Endothelial cell of umbilical vein (primary cell): ENCODE measurements at regions not wholly inside any gene's neighbourhood (a gene's known extent, or its start where the extent isn't known, plus 50 kb on each side); places are given as distances from the start of the nearest gene placed in this dataset.

ENCODE experiments used
- BruUV-seq: library from RNA; stranded (reverse); fragments of 400-500 nt; replicated peaks from 2 replicates; lab custom pipeline; 2021; lab: Mats Ljungman, UMichigan
- CTCF ChIA-PET: fragments of 300-600, 350-600 bp; sonication (Branson Sonifier 250); formaldehyde crosslinking; loops from one replicate; lab custom pipeline; 2021; ENCODE audit warnings: antibody characterized with exemption, inconsistent platforms; lab: Charles Lee
- POLR2A ChIA-PET: fragments of 300-600, 350-600 bp; sonication (Branson Sonifier 250); formaldehyde crosslinking; loops from one replicate; lab custom pipeline; 2021; ENCODE audit warnings: antibody characterized with exemption, inconsistent platforms; lab: Charles Lee
- DNase-seq: peaks from one replicate; pipeline ENCODE4 v3.0.0-alpha.2; 2011; ENCODE audit warnings: low read depth, low spot score
- FAIRE-seq: peaks from 2 replicates; lab custom pipeline; 2011; peaks lifted over from hg19 to GRCh38; lab: Jason Lieb, UNC
- H2AFZ ChIP-seq: 2 replicates; pipeline ENCODE4 v1.6.0; 2012; ENCODE audit warnings: low read depth, low read length, control low read depth, inconsistent platforms
- H3K27ac ChIP-seq: 2 replicates; pipeline ENCODE4 v1.5.1; 2011; ENCODE audit warnings: low read depth, mild to moderate bottlenecking, control low read depth, low read length, moderate library complexity; ENCODE audit not compliant: insufficient read depth
- H3K27me3 ChIP-seq, 2 experiments: 2 replicates each; pipeline versions ENCODE4 v1.6.0 to v1.6.1; 2011; ENCODE audit warnings: low read length in 2 of 2, mixed read lengths in 1 of 2; ENCODE audit not compliant: control insufficient read depth in 2 of 2, insufficient read depth in 2 of 2
- H3K36me3 ChIP-seq, 2 experiments: 2 replicates in 1 of 2; 3 replicates in 1 of 2; pipeline ENCODE4 v1.5.1; 2011; ENCODE audit warnings: low read length in 2 of 2, mild to moderate bottlenecking in 1 of 2, moderate library complexity in 1 of 2; ENCODE audit not compliant: control insufficient read depth in 2 of 2, insufficient read depth in 2 of 2; ENCODE audit errors: extremely low read depth in 1 of 2
- H3K4me1 ChIP-seq: 3 replicates; pipeline ENCODE4 v1.5.1; 2011; ENCODE audit warnings: mild to moderate bottlenecking, low read length; ENCODE audit not compliant: control insufficient read depth, insufficient read depth; ENCODE audit errors: extremely low read depth
- H3K4me2 ChIP-seq: 2 replicates; pipeline ENCODE4 v1.6.1; 2011; ENCODE audit warnings: low read length, control low read depth, mixed read lengths; ENCODE audit not compliant: insufficient read depth
- H3K4me3 ChIP-seq, 3 experiments: fragments of 200-600 bp in 1 of 3; sonication (generic), shearing (Covaris generic) in 1 of 3; replicated peaks in 1 of 3; 2 replicates each; pipeline ENCODE4 v1.5.1; 2011 to 2016; ENCODE audit warnings: control low read depth in 3 of 3, low read length in 3 of 3, mild to moderate bottlenecking in 2 of 3, inconsistent platforms in 1 of 3, low read depth in 1 of 3, moderate library complexity in 1 of 3; ENCODE audit not compliant: insufficient read depth in 1 of 3
- H3K79me2 ChIP-seq: 2 replicates; pipeline ENCODE4 v1.6.0; 2012; ENCODE audit warnings: low read length, inconsistent platforms; ENCODE audit not compliant: control insufficient read depth, insufficient read depth
- H3K9ac ChIP-seq: replicated peaks from 2 replicates; pipeline ENCODE3; 2011; ENCODE audit warnings: low read length, control low read depth; ENCODE audit not compliant: insufficient read depth; ENCODE audit errors: extremely low read depth
- H3K9me1 ChIP-seq: replicated peaks from 3 replicates; pipeline ENCODE4 v1.6.0; 2011; ENCODE audit warnings: mild to moderate bottlenecking, low read length; ENCODE audit not compliant: control insufficient read depth, insufficient read depth; ENCODE audit errors: extremely low read depth
- H3K9me3 ChIP-seq: replicated peaks from 2 replicates; pipeline ENCODE4 v1.5.1; 2012; ENCODE audit warnings: low read length, inconsistent platforms; ENCODE audit not compliant: control insufficient read depth, insufficient read depth
- H4K20me1 ChIP-seq: replicated peaks from 2 replicates; pipeline ENCODE3; 2011; ENCODE audit warnings: mild to moderate bottlenecking, low read length; ENCODE audit not compliant: control insufficient read depth, insufficient read depth; ENCODE audit errors: extremely low read depth
- CTCF ChIP-seq, 2 donors: IDR thresholded peaks; 1 replicate in 1 of 2; 2 replicates in 1 of 2; pipeline ENCODE4 v1.5.1; 2011; ENCODE audit warnings: low read length in 2 of 2, mild to moderate bottlenecking in 2 of 2, moderate library complexity in 2 of 2, control low read depth in 1 of 2, inconsistent platforms in 1 of 2, low read depth in 1 of 2; ENCODE audit not compliant: insufficient read depth in 1 of 2; ENCODE audit errors: extremely low read depth in 1 of 2
- EZH2 ChIP-seq: IDR thresholded peaks from 2 replicates; pipeline ENCODE4 v1.6.1; 2012; ENCODE audit warnings: borderline replicate concordance, low read depth, mild to moderate bottlenecking, moderate library complexity, low read length, inconsistent platforms; ENCODE audit not compliant: severe bottlenecking
- FOS ChIP-seq: IDR thresholded peaks from 2 replicates; pipeline ENCODE4 v1.6.1; 2011; ENCODE audit warnings: mild to moderate bottlenecking, low read length, moderate library complexity, borderline replicate concordance; ENCODE audit not compliant: insufficient read depth
- GATA2 ChIP-seq: IDR thresholded peaks from 2 replicates; pipeline ENCODE4 v1.7.0; 2011; ENCODE audit warnings: low read depth, mild to moderate bottlenecking, moderate library complexity, mixed read lengths, low read length; ENCODE audit not compliant: insufficient read length, insufficient read depth
- JUN ChIP-seq: IDR thresholded peaks from 2 replicates; pipeline ENCODE4 v1.6.1; 2011; ENCODE audit warnings: borderline replicate concordance, low read depth; ENCODE audit not compliant: insufficient read length, insufficient read depth
- MAX ChIP-seq: IDR thresholded peaks from 2 replicates; pipeline ENCODE4 v1.6.1; 2011; ENCODE audit not compliant: insufficient read depth, insufficient read length
- MYC ChIP-seq: IDR thresholded peaks from one replicate; pipeline ENCODE4 v1.6.1; 2011; ENCODE audit warnings: mild to moderate bottlenecking, low read depth, low read length
- POLR2A ChIP-seq: IDR thresholded peaks from 2 replicates; pipeline ENCODE4 v1.6.1; 2012; ENCODE audit warnings: low read depth, mild to moderate bottlenecking, control low read depth, low read length
- POLR2AphosphoS5 ChIP-seq: IDR thresholded peaks from 2 replicates; pipeline ENCODE4 v1.6.1; 2012; ENCODE audit warnings: low read depth, mild to moderate bottlenecking, control low read depth, low read length, moderate library complexity; ENCODE audit not compliant: insufficient read depth
- dilution Hi-C: fragments of 300-500 bp; cut with MboI; formaldehyde crosslinking; loops from one replicate; pipeline ENCODE4 v1.15.0; 2019; ENCODE audit warnings: low sequenced_read_pairs; ENCODE audit not compliant: extremely low pct_ligation_motif_present
- intact Hi-C: fragments of 100-400 bp; cut with micrococcal nuclease; formaldehyde crosslinking; loops from one replicate; pipeline ENCODE4 v1.10.0; 2022

- dilution Hi-C loops: no loop called here
- Histone ChIP-seq H3K27me3 (no peaks in the 10 kb centered on the region), H4K20me1 (no peaks in the 10 kb centered on the region), H2AFZ (no peak overlapping the region), H3K9ac (no peak overlapping the region), H3K4me1 (peaks cover 4% of the 10 kb centered on the region), H3K9me1 (no peaks in the 10 kb centered on the region), H3K79me2 (no peaks in the 10 kb centered on the region), H3K27ac (no peak overlapping the region), H3K4me2 (no peak overlapping the region), H3K9me3 (no peaks in the 10 kb centered on the region), H3K4me3 (no peak overlapping the region), H3K36me3 (no peaks in the 10 kb centered on the region)
- FAIRE-seq (no peak), DNase-seq (no peak)
- no TSS peak for BruUV-seq
- TF ChIP-seq GATA2 (no peak), EZH2 (no peak), CTCF (IDR thresholded peaks at IDR 0.05; ENCODE audit: extremely low read depth in 1 of 2, insufficient read depth in 1 of 2, low read depth in 1 of 2, low read length in 2 of 2) (no peak), MYC (no peak), JUN (no peak), FOS (no peak), POLR2AphosphoS5 (no peak), POLR2A (no peak), MAX (no peak)
- CTCF ChIA-PET: interaction anchor here (1.4 kb wide), 1 partner anchor 16 kb away, joined by 3 read pairs; no protein-coding TSS in a partner anchor
- intact Hi-C loops: no loop called here
- POLR2A ChIA-PET: no interaction called here
These were observed 201.5 kb downstream of the MTX2 start for GRCh38 chr2:176470713-176471112.
